ENCODE measurements at regions not wholly inside any gene's neighbourhood (a gene's known extent, or its start where the extent isn't known, plus 50 kb on each side); places are given as distances from the start of the nearest gene placed in this dataset.

DNA sequence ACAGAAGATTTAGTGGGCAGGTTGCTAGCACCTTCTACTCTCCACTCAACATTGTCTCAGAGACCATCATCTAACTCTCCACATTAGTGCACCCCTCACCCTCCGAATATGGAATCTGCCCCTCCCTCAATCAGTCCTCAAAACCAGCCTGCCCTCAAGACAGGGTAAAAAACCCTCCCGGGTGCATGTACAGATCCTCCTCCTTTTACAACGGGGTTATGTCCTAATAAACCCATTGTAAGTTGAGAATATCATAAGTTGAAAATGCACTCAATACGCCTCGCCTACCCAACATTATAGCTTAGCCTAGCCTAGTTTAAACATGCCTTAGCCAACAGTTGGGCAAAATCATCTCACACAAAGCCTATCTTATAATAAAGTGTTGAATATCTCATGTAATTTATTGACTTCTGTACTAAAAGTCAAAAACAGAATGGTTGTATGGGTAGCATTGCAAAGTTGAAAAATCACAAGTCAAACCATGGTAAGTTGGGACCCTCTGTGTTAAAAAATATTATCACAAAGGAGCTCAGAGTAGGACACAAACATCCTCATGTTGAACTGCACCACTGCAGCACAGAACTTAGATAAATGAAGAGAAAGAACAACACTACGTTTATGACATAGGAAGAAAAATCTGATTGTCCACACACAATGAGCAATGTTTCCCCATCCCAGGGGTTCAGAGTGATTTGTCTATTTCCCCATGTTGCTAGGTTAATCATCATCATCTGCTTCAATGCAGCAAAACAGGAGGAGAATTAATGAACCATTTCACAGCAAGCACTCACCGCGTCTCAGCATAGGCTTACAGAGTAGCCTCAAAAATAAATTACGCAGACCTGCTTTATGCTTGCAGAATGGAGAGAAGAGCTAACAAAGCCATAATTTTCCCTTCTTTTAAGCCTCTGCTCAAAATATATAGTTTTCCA, 184.1 kb upstream of the ARL4C start:
- DNase-seq (ENCODE audit: insufficient read length, low spot score) (no peak), FAIRE-seq (no peak)
- TF ChIP-seq POLR2AphosphoS5 (IDR thresholded peaks at IDR 0.05; ENCODE audit: low read depth, low read length) (no peak), TAF1 (IDR thresholded peaks at IDR 0.05; ENCODE audit: low read depth, low read length) (no peak), POU2F2 (IDR thresholded peaks at IDR 0.05; ENCODE audit: low read depth, low read length) (no peak), PAX5 (IDR thresholded peaks at IDR 0.05; ENCODE audit: insufficient read depth, low read length, severe bottlenecking) (no peak), SPI1 (IDR thresholded peaks at IDR 0.05; ENCODE audit: low read depth, low read length) (no peak), POLR2A (IDR thresholded peaks at IDR 0.05; ENCODE audit: low read depth, low read length) (no peak)

DNA sequence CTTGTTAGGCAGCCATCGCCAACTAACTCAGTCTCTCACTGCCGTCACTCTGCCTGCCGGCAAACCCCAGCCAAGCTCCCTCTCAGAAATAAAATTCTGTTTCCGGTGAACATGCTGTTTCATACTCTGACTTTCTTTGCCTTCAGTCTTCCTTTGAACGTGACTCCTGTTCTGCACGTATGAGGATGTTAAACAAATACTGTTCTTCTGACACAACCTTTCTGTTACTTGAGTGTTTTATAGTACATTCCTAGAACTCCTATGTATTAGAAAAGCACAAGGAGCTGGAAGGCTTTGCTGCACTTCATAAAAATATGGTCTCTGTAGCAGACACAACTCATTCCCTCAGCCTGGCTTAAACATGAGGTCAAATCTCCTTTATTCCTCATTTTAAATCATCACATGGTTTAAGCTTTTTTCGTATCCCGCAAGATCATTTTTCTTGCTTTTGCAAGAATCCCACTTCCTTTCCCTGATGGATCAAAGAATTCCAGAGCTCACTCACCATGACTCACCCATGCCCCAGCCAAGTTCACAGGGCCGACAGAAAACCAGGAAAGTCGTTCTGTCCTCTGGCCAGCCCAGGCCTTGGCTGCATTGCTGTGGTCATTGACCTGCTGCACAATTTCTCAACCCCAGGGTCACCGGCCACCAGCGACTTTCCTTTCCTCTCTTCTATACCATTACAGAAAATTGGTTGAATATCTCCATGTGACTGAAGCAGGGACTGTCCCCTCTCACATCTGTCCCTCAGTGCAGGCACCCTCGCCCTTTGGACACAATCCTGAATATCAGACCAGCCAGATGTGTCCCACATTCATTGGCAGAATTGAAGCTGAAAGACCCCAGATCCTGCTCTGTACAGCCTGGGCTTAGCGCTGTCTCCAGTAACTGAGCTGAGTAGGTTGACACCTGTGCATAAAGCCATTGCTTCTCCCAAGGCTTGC, 183.1 kb upstream of the ARL4C start:
- FAIRE-seq (no peak), DNase-seq (ENCODE audit: insufficient read length, low spot score) (no peak)
- no peak for TF ChIP-seq POLR2AphosphoS5 (IDR thresholded peaks at IDR 0.05; ENCODE audit: low read depth, low read length)
- TF ChIP-seq POLR2A (IDR thresholded peaks at IDR 0.05; ENCODE audit: low read depth, low read length): no peak
- no peak for TF ChIP-seq TAF1 (IDR thresholded peaks at IDR 0.05; ENCODE audit: low read depth, low read length)
- TF ChIP-seq POU2F2 (IDR thresholded peaks at IDR 0.05; ENCODE audit: low read depth, low read length): no peak

DNA sequence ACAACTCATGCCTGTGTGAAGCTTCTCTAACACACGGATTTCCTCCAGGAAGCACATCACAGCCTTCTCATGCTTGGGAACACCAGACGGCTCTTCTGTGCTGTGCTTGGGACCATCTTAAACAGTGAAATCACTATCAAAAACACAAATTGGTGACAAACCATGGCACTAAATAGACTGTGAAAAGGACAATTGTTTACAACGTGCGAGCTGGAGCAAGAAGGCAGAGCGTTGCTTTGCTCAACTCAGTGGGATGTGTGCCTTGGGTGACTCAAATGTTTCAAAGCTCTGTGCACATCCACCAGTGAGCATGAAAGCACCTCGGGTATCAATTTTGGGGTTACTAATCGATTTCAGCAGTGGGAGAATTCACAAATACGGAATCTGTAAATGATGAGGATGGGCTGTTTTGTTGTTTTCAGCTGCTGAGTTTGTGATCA, 182.4 kb upstream of the ARL4C start:
- TF ChIP-seq POLR2A (IDR thresholded peaks at IDR 0.05; ENCODE audit: low read depth, low read length) (no peak), TAF1 (IDR thresholded peaks at IDR 0.05; ENCODE audit: low read depth, low read length) (no peak), POLR2AphosphoS5 (IDR thresholded peaks at IDR 0.05; ENCODE audit: low read depth, low read length) (no peak), POU2F2 (IDR thresholded peaks at IDR 0.05; ENCODE audit: low read depth, low read length) (no peak), SPI1 (IDR thresholded peaks at IDR 0.05; ENCODE audit: low read depth, low read length) (no peak), PAX5 (IDR thresholded peaks at IDR 0.05; ENCODE audit: insufficient read depth, low read length, severe bottlenecking) (no peak)
- DNase-seq (ENCODE audit: insufficient read length, low spot score) (no peak), FAIRE-seq (no peak)

DNA sequence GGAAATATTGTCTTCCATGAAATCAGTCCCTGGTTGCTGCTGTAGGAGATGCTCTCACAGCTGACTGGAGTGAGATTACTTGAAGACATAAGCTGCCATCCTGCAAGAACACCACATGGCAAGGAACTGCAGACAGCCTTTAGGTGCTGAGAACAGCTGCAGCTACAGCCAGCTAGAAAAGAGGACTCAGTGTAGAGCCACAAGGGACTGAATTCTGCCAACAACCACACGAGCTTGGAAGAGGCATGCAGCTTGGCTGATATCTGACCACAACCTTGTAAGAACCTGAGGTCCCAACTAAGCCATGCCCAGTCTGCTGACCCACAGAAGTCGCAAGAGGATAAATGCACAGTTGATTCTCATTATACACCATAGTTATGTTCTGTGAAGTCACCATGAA, 181.8 kb upstream of the ARL4C start:
- TF ChIP-seq POU2F2 (IDR thresholded peaks at IDR 0.05; ENCODE audit: low read depth, low read length) (no peak), SPI1 (IDR thresholded peaks at IDR 0.05; ENCODE audit: low read depth, low read length) (no peak), PAX5 (IDR thresholded peaks at IDR 0.05; ENCODE audit: insufficient read depth, low read length, severe bottlenecking) (no peak), TAF1 (IDR thresholded peaks at IDR 0.05; ENCODE audit: low read depth, low read length) (no peak), POLR2AphosphoS5 (IDR thresholded peaks at IDR 0.05; ENCODE audit: low read depth, low read length) (no peak), POLR2A (IDR thresholded peaks at IDR 0.05; ENCODE audit: low read depth, low read length) (no peak)
- FAIRE-seq (no peak), DNase-seq (ENCODE audit: insufficient read length, low spot score) (no peak)

DNA sequence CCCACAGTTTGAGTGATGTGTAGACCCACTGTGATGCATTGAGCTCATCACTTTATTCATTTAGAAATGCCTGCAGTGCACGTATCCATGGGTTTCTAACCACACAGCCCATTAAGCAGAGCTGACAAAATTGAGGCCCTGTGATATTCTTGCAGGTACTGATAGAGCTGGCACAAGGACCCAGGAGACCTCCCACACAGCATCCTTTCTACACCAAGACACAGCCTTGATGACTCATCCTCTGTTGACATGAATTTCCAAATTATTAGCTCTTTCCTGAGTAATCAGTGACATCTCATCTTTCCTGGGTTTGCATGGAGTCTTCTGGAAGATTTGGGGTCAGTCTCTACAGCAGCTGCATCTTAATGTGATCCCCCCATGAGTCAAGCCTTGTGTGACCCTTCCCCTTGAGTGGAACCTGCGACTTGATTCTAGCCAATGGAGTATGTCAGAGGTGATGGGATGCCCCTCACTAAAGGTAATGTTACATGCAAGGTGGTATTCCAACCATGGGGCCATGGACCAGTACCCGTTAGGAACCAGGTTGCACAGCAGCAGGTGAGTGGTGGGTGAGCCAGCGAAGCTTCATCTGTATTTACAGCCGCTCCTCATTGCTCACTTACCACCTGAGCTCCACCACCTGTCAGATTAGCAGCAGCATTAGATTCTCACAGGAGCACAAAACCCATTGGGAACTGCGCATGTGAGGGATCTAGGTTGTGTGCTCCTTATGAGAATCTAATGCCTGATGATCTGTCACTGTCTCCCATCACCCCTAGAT, 181.1 kb upstream of the ARL4C start:
- DNase-seq (ENCODE audit: insufficient read length, low spot score): no peak
- no peak for FAIRE-seq
- TF ChIP-seq TAF1 (IDR thresholded peaks at IDR 0.05; ENCODE audit: low read depth, low read length) (no peak), PAX5 (IDR thresholded peaks at IDR 0.05; ENCODE audit: insufficient read depth, low read length, severe bottlenecking) (no peak), SPI1 (IDR thresholded peaks at IDR 0.05; ENCODE audit: low read depth, low read length) (no peak), POLR2A (IDR thresholded peaks at IDR 0.05; ENCODE audit: low read depth, low read length) (no peak), POU2F2 (IDR thresholded peaks at IDR 0.05; ENCODE audit: low read depth, low read length) (no peak), POLR2AphosphoS5 (IDR thresholded peaks at IDR 0.05; ENCODE audit: low read depth, low read length) (no peak)

DNA sequence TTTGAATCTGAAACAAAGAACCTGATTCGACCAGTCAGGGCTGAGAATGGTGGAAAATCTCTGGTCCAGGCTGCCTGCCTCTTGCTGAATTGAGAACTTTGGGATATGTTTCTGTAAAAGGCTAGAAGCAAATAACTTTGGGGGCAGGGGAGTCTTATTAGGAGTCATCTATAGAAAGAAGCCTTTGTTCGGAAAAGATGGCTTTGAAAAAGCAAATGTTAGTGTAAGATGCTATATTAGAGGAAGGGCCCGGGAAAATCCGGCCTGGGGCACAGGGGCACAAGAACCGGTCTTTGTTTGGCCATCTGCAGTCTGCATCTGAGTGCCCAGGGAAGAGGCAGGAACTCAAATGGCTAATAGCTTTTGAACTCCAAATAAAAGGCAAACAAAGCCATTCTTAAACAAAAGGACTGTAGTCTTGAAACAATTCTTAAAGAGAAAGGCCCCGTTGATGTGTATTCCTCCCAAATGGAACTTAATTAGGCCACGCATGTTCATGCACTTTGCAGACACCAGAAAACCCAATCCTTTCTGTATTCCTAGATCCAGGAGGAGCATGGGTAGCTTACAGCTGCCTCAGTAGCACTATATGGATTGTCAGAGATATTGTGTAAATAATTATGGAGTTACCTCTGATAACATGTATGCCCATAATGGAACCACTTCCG, 180.0 kb upstream of the ARL4C start:
- TF ChIP-seq POLR2AphosphoS5 (IDR thresholded peaks at IDR 0.05; ENCODE audit: low read depth, low read length) (no peak), POU2F2 (IDR thresholded peaks at IDR 0.05; ENCODE audit: low read depth, low read length) (no peak), TAF1 (IDR thresholded peaks at IDR 0.05; ENCODE audit: low read depth, low read length) (no peak), SPI1 (IDR thresholded peaks at IDR 0.05; ENCODE audit: low read depth, low read length) (no peak), PAX5 (IDR thresholded peaks at IDR 0.05; ENCODE audit: insufficient read depth, low read length, severe bottlenecking) (no peak), POLR2A (IDR thresholded peaks at IDR 0.05; ENCODE audit: low read depth, low read length) (no peak)
- DNase-seq (ENCODE audit: insufficient read length, low spot score) (no peak), FAIRE-seq (no peak)

DNA sequence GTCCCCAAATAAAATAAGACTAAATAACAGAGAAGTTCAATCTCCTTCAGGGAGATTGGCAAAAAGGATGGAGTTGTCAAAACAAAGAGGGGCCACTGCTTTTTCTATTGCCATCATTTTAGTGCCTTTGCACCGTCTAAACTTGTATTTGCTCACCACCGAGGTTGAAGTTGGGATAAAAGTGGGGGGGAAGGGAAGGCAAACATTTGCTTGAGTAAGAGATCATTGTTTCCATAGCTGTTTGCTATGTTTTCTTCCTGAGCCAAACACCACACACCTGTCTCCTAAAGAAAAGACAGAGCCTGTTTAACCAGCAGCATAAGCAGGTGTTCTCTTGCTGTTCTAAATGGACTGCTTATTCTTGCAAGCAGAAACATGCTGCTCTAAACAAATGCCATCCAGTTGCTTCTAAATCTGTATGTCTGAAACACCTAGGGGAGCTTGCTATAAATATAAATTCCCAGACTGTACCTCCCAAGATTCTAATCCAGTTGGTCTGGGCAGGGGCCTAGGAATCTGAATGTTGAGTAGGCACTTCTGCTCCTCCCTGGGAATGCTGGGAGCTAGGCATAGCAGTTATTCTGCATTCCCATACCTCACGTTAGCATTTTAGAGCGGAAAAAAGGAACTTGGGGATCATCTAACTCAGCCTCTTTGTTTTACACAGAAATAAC, 179.4 kb upstream of the ARL4C start:
- FAIRE-seq (no peak), DNase-seq (ENCODE audit: insufficient read length, low spot score) (no peak)
- no peak for TF ChIP-seq SPI1 (IDR thresholded peaks at IDR 0.05; ENCODE audit: low read depth, low read length)
- no peak for TF ChIP-seq POLR2A (IDR thresholded peaks at IDR 0.05; ENCODE audit: low read depth, low read length)
- no peak for TF ChIP-seq TAF1 (IDR thresholded peaks at IDR 0.05; ENCODE audit: low read depth, low read length)
- no peak for TF ChIP-seq POU2F2 (IDR thresholded peaks at IDR 0.05; ENCODE audit: low read depth, low read length)
- no peak for TF ChIP-seq PAX5 (IDR thresholded peaks at IDR 0.05; ENCODE audit: insufficient read depth, low read length, severe bottlenecking)
- TF ChIP-seq POLR2AphosphoS5 (IDR thresholded peaks at IDR 0.05; ENCODE audit: low read depth, low read length): no peak

DNA sequence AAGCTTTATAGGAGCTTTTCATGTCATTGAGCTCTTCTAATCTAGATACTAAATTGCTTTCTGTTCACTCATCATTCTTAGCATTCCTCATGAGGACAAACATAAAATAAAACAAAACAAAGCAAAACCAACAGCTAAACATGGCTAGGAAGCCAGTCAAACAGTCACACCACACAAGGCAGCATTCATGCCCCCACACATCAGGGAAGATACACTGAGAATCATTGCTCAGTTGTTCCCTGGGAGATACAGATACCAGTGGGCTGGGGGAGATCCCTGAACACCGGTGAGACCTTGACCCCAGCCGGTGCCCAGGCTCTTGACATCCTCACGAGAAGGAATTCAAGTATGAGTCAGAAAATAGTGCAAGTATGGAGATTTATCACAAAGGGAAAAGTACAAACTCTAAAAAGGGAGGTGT, 177.9 kb upstream of the ARL4C start:
- TF ChIP-seq POLR2A (IDR thresholded peaks at IDR 0.05; ENCODE audit: low read depth, low read length): no peak
- TF ChIP-seq PAX5 (IDR thresholded peaks at IDR 0.05; ENCODE audit: insufficient read depth, low read length, severe bottlenecking): no peak
- no peak for TF ChIP-seq POLR2AphosphoS5 (IDR thresholded peaks at IDR 0.05; ENCODE audit: low read depth, low read length)
- no peak for TF ChIP-seq SPI1 (IDR thresholded peaks at IDR 0.05; ENCODE audit: low read depth, low read length)
- no peak for TF ChIP-seq POU2F2 (IDR thresholded peaks at IDR 0.05; ENCODE audit: low read depth, low read length)
- TF ChIP-seq TAF1 (IDR thresholded peaks at IDR 0.05; ENCODE audit: low read depth, low read length): no peak
- FAIRE-seq (no peak), DNase-seq (ENCODE audit: insufficient read length, low spot score) (no peak)

Measured in GM12891 (cell line).